ENCODE measurements at regions not wholly inside any gene's neighbourhood (a gene's known extent, or its start where the extent isn't known, plus 50 kb on each side); places are given as distances from the start of the nearest gene placed in this dataset.

- no peaks in the 10 kb centered on the region for H3K27me3 ChIP-seq
- no peaks in the 10 kb centered on the region for H3K4me1 ChIP-seq
- whole genome bisulfite sequencing, 2 donors: 85 to 86% methylated on average over 2 of the region's 2 CpGs
- no peaks in the 10 kb centered on the region for H3K9me3 ChIP-seq
- no peak for DNase-seq (ENCODE audit: low spot score in 2 of 2)
- no peak overlapping the region for H3K27ac ChIP-seq
- H3K4me3 ChIP-seq: no peak overlapping the region
- H3K36me3 ChIP-seq: no peaks in the 10 kb centered on the region
- no peak for TF ChIP-seq EP300 (IDR thresholded peaks at IDR 0.05)
- no peak for TF ChIP-seq POLR2A (IDR thresholded peaks at IDR 0.05)
- no peak for TF ChIP-seq CTCF (IDR thresholded peaks at IDR 0.05)
Observed at GRCh38 chr18:39519741-39520140, 1954.1 kb upstream of the CELF4 start.

GRCh38 chr18:39515299-39515698, 1949.7 kb upstream of the CELF4 start:
- no peaks in the 10 kb centered on the region for H3K9me3 ChIP-seq
- no peak for TF ChIP-seq EP300 (IDR thresholded peaks at IDR 0.05)
- no peak for TF ChIP-seq POLR2A (IDR thresholded peaks at IDR 0.05)
- no peak for TF ChIP-seq CTCF (IDR thresholded peaks at IDR 0.05)
- 81 to 84% methylated on average over 3 of the region's 3 CpGs for WGBS, 2 donors
- no peaks in the 10 kb centered on the region for H3K4me1 ChIP-seq
- H3K27me3 ChIP-seq: no peaks in the 10 kb centered on the region
- H3K27ac ChIP-seq: no peak overlapping the region
- no peak overlapping the region for H3K4me3 ChIP-seq
- no peak for DNase-seq (ENCODE audit: low spot score in 2 of 2)
- no peaks in the 10 kb centered on the region for H3K36me3 ChIP-seq

- Histone ChIP-seq H3K36me3 (no peaks in the 10 kb centered on the region), H3K4me3 (no peak overlapping the region), H3K27me3 (no peaks in the 10 kb centered on the region), H3K27ac (no peak overlapping the region), H3K9me3 (no peaks in the 10 kb centered on the region), H3K4me1 (no peaks in the 10 kb centered on the region)
- 46 to 55% methylated on average over 3 of the region's 3 CpGs for WGBS, 2 donors
- no peak for TF ChIP-seq POLR2A (IDR thresholded peaks at IDR 0.05)
- no peak for TF ChIP-seq EP300 (IDR thresholded peaks at IDR 0.05)
- TF ChIP-seq CTCF (IDR thresholded peaks at IDR 0.05): no peak
- no peak for DNase-seq (ENCODE audit: low spot score in 2 of 2)
Observed at GRCh38 chr18:39513186-39513585, 1947.6 kb upstream of the CELF4 start.

GRCh38 chr18:39506581-39507330, 1941.2 kb upstream of the CELF4 start:
- H3K36me3 ChIP-seq: no peaks in the 10 kb centered on the region
- WGBS, 2 donors: 59 to 74% methylated on average over 5 of the region's 5 CpGs

More at GRCh38 chr18:39506581-39507330, 1941.2 kb upstream of the CELF4 start:
- Histone ChIP-seq H3K4me3 (no peak overlapping the region), H3K27me3 (no peaks in the 10 kb centered on the region), H3K27ac (no peak overlapping the region), H3K4me1 (no peaks in the 10 kb centered on the region), H3K9me3 (no peaks in the 10 kb centered on the region)
- DNase-seq (ENCODE audit: low spot score in 2 of 2): no peak
- no peak for TF ChIP-seq POLR2A (IDR thresholded peaks at IDR 0.05)
- TF ChIP-seq CTCF (IDR thresholded peaks at IDR 0.05): no peak
- TF ChIP-seq EP300 (IDR thresholded peaks at IDR 0.05): no peak
